MM.1S (cell line): ENCODE measurements at regions not wholly inside any gene's neighbourhood (a gene's known extent, or its start where the extent isn't known, plus 50 kb on each side); places are given as distances from the start of the nearest gene placed in this dataset.

Experiments
- EZH2 ChIP-seq: fragments of 300-600 bp; sonication (generic); optimal IDR thresholded peaks from 2 replicates; pipeline ENCODE3; 2017; ENCODE audit warnings: low read depth, mild to moderate bottlenecking, antibody characterized with exemption, low read length, mixed read lengths
- TF ChIP-seq, protein P1 (sequence below): fragments of 300-600 bp; sonication (generic); IDR thresholded peaks from 2 replicates; pipeline ENCODE4 v1.5.1; 2016; ENCODE audit warnings: antibody characterized with exemption, low read length, mixed read lengths

DNA sequence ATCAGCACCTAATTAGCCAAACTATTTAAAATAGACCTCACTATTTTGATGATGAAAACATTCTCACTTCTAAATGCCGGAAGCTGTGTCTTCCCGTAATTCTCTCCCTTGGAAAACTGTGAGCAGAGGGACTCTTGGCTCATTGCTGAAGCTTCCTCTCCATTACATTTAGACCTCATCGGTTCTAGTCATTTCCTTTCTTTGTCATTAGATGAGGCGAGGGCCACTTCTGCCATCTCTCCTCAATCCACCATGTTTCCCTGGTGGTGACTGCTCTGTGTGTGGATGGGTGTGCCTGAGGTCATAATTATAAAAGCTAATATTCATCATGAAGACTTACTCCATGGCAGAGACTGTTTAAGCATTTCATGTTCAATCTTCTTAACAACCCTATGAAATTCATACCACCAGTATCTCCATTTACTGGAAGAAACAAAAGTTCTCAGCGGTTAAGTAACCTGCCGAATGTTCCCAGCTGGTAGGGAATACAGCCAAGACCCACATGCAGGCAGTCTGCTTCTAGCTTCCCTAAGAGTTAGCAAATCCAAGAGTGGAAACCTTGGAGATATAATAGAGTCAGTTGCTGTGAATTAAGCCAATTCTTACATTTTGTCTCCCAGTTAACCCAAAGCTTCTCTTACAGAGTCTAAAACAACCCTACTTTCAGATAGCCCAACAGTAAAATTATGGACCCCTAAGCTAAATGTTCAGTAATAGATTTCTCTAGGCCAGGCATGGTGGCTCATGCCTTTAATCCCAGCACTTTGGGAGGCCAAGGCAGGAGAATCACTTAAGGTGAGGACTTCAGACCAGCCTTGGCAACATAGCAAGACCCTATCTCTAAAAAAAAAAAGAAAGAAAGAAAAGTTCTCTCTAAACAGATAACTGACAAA lies 156.2 kb downstream of the ZBTB18 start:
- no peak for TF ChIP-seq EZH2
- TF ChIP-seq, protein P1, sequence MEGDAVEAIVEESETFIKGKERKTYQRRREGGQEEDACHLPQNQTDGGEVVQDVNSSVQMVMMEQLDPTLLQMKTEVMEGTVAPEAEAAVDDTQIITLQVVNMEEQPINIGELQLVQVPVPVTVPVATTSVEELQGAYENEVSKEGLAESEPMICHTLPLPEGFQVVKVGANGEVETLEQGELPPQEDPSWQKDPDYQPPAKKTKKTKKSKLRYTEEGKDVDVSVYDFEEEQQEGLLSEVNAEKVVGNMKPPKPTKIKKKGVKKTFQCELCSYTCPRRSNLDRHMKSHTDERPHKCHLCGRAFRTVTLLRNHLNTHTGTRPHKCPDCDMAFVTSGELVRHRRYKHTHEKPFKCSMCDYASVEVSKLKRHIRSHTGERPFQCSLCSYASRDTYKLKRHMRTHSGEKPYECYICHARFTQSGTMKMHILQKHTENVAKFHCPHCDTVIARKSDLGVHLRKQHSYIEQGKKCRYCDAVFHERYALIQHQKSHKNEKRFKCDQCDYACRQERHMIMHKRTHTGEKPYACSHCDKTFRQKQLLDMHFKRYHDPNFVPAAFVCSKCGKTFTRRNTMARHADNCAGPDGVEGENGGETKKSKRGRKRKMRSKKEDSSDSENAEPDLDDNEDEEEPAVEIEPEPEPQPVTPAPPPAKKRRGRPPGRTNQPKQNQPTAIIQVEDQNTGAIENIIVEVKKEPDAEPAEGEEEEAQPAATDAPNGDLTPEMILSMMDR: no peak
